ENCODE measurements at regions not wholly inside any gene's neighbourhood (a gene's known extent, or its start where the extent isn't known, plus 50 kb on each side); places are given as distances from the start of the nearest gene placed in this dataset.

- Mint-ChIP-seq H3K4me1 (peaks cover 4% of the 10 kb centered on the region), H3K4me3 (no peak overlapping the region), H3K36me3 (ENCODE audit: low read depth) (no peaks in the 10 kb centered on the region), H3K27ac (ENCODE audit: unreplicated experiment) (no peak overlapping the region), H3K27me3 (ENCODE audit: low read depth) (no peaks in the 10 kb centered on the region), H3K9me3 (no peaks in the 10 kb centered on the region)
- DNase-seq (ENCODE audit: low read depth, low spot score) = no peak
- no peak for TF ChIP-seq CTCF (conservative IDR thresholded peaks at IDR 0.05)
Measured at GRCh38 chr10:128781637-128782036, 655.4 kb upstream of the MKI67 start.

- no peak for DNase-seq (ENCODE audit: low read depth, low spot score)
- H3K27ac Mint-ChIP-seq (ENCODE audit: unreplicated experiment) = no peak overlapping the region
- no peak overlapping the region for H3K4me3 Mint-ChIP-seq
- no peaks in the 10 kb centered on the region for H3K36me3 Mint-ChIP-seq (ENCODE audit: low read depth)
- H3K27me3 Mint-ChIP-seq (ENCODE audit: low read depth) = no peaks in the 10 kb centered on the region
- H3K4me1 Mint-ChIP-seq = no peaks in the 10 kb centered on the region
- H3K9me3 Mint-ChIP-seq = no peaks in the 10 kb centered on the region
- no peak for TF ChIP-seq CTCF (conservative IDR thresholded peaks at IDR 0.05)
Measured at GRCh38 chr10:128784444-128784843, 658.2 kb upstream of the MKI67 start.

GRCh38 chr10:128792426-128793140 is 666.4 kb upstream of the MKI67 start:
- no peak for TF ChIP-seq CTCF (conservative IDR thresholded peaks at IDR 0.05)
- Mint-ChIP-seq H3K4me3 (no peak overlapping the region), H3K9me3 (no peaks in the 10 kb centered on the region), H3K36me3 (ENCODE audit: low read depth) (no peaks in the 10 kb centered on the region), H3K4me1 (no peaks in the 10 kb centered on the region), H3K27ac (ENCODE audit: unreplicated experiment) (no peak overlapping the region), H3K27me3 (ENCODE audit: low read depth) (no peaks in the 10 kb centered on the region)
- no peak for DNase-seq (ENCODE audit: low read depth, low spot score)

GRCh38 chr10:128793726-128794655 is 667.8 kb upstream of the MKI67 start:
- DNase-seq (ENCODE audit: low read depth, low spot score) = no peak
- no peaks in the 10 kb centered on the region for H3K36me3 Mint-ChIP-seq (ENCODE audit: low read depth)
- H3K27me3 Mint-ChIP-seq (ENCODE audit: low read depth) = no peaks in the 10 kb centered on the region
- TF ChIP-seq CTCF (conservative IDR thresholded peaks at IDR 0.05) = no peak
- no peaks in the 10 kb centered on the region for H3K9me3 Mint-ChIP-seq
- no peaks in the 10 kb centered on the region for H3K4me1 Mint-ChIP-seq
- H3K4me3 Mint-ChIP-seq = no peak overlapping the region
- H3K27ac Mint-ChIP-seq (ENCODE audit: unreplicated experiment) = no peak overlapping the region

- Mint-ChIP-seq H3K27me3 (ENCODE audit: low read depth) (no peaks in the 10 kb centered on the region), H3K4me1 (no peaks in the 10 kb centered on the region), H3K4me3 (no peak overlapping the region), H3K9me3 (no peaks in the 10 kb centered on the region), H3K27ac (ENCODE audit: unreplicated experiment) (no peak overlapping the region), H3K36me3 (ENCODE audit: low read depth) (no peaks in the 10 kb centered on the region)
- DNase-seq (ENCODE audit: low read depth, low spot score) = no peak
- TF ChIP-seq CTCF (conservative IDR thresholded peaks at IDR 0.05) = no peak
Measured at GRCh38 chr10:128796396-128796912, 670.2 kb upstream of the MKI67 start.

All from neural crest cell (in vitro differentiated cells).